Cardiac fibroblast (primary cell): ENCODE measurements at regions not wholly inside any gene's neighbourhood (a gene's known extent, or its start where the extent isn't known, plus 50 kb on each side); places are given as distances from the start of the nearest gene placed in this dataset.

Experiments used
- DNase-seq, 2 donors: peaks; one replicate each; pipeline versions ENCODE4 v3.0.0 to v3.0.0-alpha.2; 2010; ENCODE audit warnings: low read depth in 2 of 2
- H3K4me3 ChIP-seq, 2 donors: replicated peaks in 1 of 2; 1 replicate in 1 of 2; 2 replicates in 1 of 2; pipeline ENCODE4 v1.5.1; 2011; ENCODE audit warnings: low read depth in 2 of 2, low read length in 2 of 2, mild to moderate bottlenecking in 2 of 2, moderate library complexity in 1 of 2
- TF ChIP-seq, protein P1 (sequence below): IDR thresholded peaks from one replicate; pipeline ENCODE4 v1.5.1; 2011; ENCODE audit warnings: low read depth, mild to moderate bottlenecking, low read length, inconsistent platforms

DNA sequence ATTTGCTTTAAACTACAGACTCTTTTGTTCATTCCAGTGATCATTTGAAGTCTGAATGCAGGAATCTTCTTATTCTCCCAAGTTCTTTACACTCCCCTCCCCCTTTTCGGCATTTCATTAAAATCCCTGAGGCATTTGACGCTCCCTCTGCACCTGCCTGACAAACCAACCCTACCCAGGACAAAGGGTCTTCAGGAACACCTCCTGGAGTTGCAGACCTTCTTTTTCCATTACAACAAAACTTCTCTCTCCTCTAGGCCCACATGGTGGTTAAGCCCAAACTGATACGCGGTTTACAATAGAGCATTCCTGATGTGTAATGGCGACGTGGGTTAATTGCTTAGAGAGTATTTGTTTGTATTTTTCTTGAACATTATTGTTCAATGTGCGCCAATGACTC lies 367.4 kb downstream of the FBXO15 start:
- TF ChIP-seq, protein P1, sequence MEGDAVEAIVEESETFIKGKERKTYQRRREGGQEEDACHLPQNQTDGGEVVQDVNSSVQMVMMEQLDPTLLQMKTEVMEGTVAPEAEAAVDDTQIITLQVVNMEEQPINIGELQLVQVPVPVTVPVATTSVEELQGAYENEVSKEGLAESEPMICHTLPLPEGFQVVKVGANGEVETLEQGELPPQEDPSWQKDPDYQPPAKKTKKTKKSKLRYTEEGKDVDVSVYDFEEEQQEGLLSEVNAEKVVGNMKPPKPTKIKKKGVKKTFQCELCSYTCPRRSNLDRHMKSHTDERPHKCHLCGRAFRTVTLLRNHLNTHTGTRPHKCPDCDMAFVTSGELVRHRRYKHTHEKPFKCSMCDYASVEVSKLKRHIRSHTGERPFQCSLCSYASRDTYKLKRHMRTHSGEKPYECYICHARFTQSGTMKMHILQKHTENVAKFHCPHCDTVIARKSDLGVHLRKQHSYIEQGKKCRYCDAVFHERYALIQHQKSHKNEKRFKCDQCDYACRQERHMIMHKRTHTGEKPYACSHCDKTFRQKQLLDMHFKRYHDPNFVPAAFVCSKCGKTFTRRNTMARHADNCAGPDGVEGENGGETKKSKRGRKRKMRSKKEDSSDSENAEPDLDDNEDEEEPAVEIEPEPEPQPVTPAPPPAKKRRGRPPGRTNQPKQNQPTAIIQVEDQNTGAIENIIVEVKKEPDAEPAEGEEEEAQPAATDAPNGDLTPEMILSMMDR, result no peak
- DNase-seq, result no peak

DNA sequence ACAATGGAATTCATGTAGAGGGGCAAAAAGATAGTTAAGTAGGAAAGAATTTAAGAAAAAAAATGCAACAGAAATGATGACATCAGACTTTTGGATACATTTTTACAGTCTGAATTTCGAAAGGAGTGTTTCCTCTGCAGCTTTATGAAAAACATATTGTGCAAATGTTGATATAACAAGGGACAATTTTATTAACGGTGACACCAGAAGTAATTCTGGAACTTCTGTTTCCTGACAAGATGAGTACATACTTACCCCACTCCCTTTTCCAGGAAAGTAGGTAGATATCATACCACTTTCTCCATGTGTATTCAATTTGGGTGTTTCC lies 369.6 kb downstream of the FBXO15 start:
- peak in 1 of 2 donors; percentile 26 for DNase-seq
- no peak overlapping the region for H3K4me3 ChIP-seq
- TF ChIP-seq, protein P1, result no peak

More for the DNA sequence above, 367.4 kb downstream of the FBXO15 start:
- no peak overlapping the region for H3K4me3 ChIP-seq

DNA sequence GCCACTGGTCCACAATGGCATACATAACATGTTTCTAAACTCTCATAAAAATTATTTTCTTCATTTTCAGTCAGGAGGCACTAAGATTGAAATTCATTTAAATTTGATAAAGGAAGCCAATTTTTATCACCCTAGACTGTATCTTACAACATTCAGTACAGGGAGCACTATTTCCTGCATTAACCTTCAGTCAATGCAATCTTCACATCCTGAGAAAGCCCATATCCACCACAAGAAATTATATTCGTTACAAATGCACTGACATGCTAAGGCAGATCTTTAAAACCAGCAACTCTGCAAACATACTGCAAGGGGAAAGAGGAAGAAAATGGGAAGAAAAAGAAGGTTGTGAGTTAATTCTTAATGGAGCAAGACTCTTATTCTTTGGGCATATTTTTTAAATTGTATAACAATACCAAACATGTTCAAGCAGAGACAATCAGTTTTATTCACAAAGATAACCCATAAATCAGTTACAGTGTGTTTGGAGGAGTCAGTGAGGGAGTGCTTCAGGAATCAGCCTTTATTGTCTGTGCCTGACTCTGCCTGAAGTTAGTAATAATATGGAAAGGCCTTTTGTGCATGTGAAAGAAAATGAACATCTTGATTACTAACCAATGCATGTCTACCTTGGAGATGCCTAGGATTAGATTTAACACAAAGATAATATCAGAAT lies 370.1 kb downstream of the FBXO15 start:
- TF ChIP-seq, protein P1, result no peak
- no peak for DNase-seq
- H3K4me3 ChIP-seq, result no peak overlapping the region

DNA sequence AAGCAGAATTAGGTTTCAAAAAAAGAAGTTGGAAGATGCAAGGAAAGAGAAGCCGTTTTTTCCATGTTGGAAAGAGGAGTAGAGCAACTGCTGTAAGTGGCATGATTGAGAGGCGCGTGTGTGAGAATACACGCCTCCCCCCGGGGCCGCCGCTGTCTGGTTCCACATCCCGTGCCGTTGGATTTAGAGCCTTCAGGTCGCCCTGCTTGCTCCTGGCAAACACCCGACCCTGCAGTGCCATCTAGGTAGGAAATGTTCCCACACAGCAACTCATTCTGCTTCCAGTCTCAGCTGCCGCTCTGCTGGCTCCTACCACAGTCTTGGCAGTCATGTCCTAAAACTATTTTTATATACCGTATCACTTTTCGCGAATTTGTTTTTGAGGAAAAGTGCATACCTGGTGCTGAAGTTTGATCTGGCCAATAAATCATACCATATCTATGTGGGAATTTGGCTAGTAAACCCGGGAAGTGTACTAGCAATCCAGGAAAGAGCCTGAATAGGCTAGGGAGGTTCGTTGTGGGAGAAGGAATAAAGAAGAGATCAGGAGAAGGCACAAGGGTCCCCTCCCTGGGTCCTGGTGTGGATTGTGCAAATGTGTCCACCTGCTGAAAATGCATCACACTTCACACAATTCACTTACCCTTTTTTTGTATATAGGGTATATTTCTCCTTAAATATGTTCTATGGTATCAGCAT lies 372.7 kb downstream of the FBXO15 start:
- no peak for DNase-seq
- no peak overlapping the region for H3K4me3 ChIP-seq
- TF ChIP-seq, protein P1, result no peak

DNA sequence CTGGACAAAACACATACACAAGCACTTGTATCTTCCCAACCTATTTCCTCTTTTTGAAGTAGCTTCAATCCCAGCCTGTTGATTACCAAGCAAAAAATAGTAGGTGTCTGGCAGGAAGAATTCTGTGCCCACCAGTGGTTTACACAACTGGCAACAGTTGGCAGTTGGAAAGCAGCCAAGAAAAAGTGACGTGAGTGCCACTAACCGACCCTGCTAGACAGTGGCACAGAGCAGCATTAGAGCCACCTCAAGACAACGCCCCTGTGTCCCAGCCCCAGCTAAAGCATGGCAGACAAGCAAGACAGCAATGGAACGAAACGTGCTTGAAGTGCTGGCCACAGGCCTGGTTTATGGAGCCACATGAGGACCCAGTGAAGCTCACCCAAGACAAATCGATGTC lies 379.6 kb downstream of the FBXO15 start:
- H3K4me3 ChIP-seq, result no peak overlapping the region
- TF ChIP-seq, protein P1, result no peak
- DNase-seq, result no peak

DNA sequence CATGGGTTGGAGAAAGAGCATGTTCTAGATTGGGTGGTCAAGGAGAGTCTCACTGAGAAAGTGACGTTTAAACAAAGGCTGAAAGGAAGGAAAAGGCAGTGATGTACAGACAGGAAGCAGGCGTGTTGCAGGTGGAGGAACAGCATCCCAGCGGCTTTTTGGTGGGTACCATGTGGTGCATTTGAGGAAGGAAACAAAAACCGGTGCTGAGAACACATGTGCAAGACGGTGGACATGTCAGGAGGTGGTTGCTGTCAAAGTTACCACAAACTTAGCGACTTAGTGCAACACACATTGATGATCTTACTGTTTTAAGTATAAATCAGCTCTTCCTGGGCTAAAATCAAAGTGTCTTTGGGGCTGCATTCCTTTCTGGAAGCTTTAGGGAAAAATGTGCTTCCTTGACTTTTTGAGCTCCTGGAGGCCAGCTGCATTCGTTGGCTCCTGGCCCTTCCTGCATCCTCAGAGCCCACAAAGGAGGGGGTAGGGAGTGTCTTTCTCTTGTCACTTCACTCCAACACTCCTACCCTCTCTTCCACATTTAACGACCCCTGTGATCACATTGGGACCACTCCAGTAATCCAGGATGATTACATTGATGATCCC lies 380.6 kb downstream of the FBXO15 start:
- TF ChIP-seq, protein P1, result no peak
- DNase-seq, result peak in 1 of 2 donors; percentile 11
- no peak overlapping the region for H3K4me3 ChIP-seq
